Left ventricle myocardium inferior (tissue), 1 donor: ENCODE measurements at regions not wholly inside any gene's neighbourhood (a gene's known extent, or its start where the extent isn't known, plus 50 kb on each side); places are given as distances from the start of the nearest gene placed in this dataset.
"Not testable (repeated sequence)": the region's sequence is repeated elsewhere in the genome, so short reads cannot be mapped to it uniquely, and the experiment has no call there.

Experiments used
- DNase-seq: peaks from one replicate; pipeline ENCODE4 v3.0.0-alpha.2; 2020
- H3K27ac ChIP-seq: fragments of 200-600 bp; replicated peaks from 2 replicates; pipeline ENCODE4 v1.8.0; 2021
- H3K27me3 ChIP-seq: fragments of 200-600 bp; 2 replicates; pipeline ENCODE4 v1.8.0; 2021; ENCODE audit warnings: low read depth
- H3K36me3 ChIP-seq: fragments of 200-600 bp; 2 replicates; pipeline ENCODE4 v1.8.0; 2021
- H3K4me1 ChIP-seq: fragments of 200-600 bp; 2 replicates; pipeline ENCODE4 v1.8.0; 2021
- H3K4me3 ChIP-seq: fragments of 200-600 bp; 2 replicates; pipeline ENCODE4 v1.8.0; 2021; ENCODE audit warnings: mild to moderate bottlenecking, moderate library complexity
- H3K9me3 ChIP-seq: fragments of 200-600 bp; replicated peaks from 2 replicates; pipeline ENCODE4 v1.8.0; 2021
- CTCF ChIP-seq: fragments of 200-600 bp; IDR thresholded peaks from 2 replicates; pipeline ENCODE4 v1.8.0; 2021; ENCODE audit warnings: antibody characterized with exemption, mild to moderate bottlenecking, borderline replicate concordance
- intact Hi-C: fragments of 100-400 bp; cut with micrococcal nuclease; formaldehyde crosslinking; loops from one replicate; pipeline ENCODE4 v1.11.0; 2022
- donor health status: DM: no; HTN: yes; CAD: no; lungs with severe emphysema.

- no peak for DNase-seq
- TF ChIP-seq CTCF = no peak
- Histone ChIP-seq H3K27ac (no peak overlapping the region), H3K4me1 (no peaks in the 10 kb centered on the region), H3K27me3 (no peaks in the 10 kb centered on the region), H3K9me3 (peaks cover 38% of the 10 kb centered on the region), H3K4me3 (no peak overlapping the region), H3K36me3 (no peaks in the 10 kb centered on the region)
- intact Hi-C loops = no loop called here
Observed at GRCh38 chr4:62439051-62439450, 1238.9 kb downstream of the ADGRL3 start.

GRCh38 chr4:62434921-62435320 lies 1234.8 kb downstream of the ADGRL3 start:
- Histone ChIP-seq H3K36me3 (no peaks in the 10 kb centered on the region), H3K4me1 (no peaks in the 10 kb centered on the region), H3K27me3 (no peaks in the 10 kb centered on the region), H3K9me3 (peaks cover 32% of the 10 kb centered on the region), H3K4me3 (no peak overlapping the region), H3K27ac (no peak overlapping the region)
- intact Hi-C loops = no loop called here
- no peak for DNase-seq
- TF ChIP-seq CTCF = no peak

- H3K27me3 ChIP-seq, H3K36me3 ChIP-seq, H3K4me1 ChIP-seq, intact Hi-C loops, H3K4me3 ChIP-seq, H3K27ac ChIP-seq, DNase-seq: not testable (repeated sequence)
- peaks cover 30% of the 10 kb centered on the region for H3K9me3 ChIP-seq
Observed at GRCh38 chr4:62431513-62432231, 1231.5 kb downstream of the ADGRL3 start.

- intact Hi-C loops = no loop called here
- H3K9me3 ChIP-seq = peaks cover 20% of the 10 kb centered on the region
- DNase-seq = no peak
- H3K36me3 ChIP-seq = no peaks in the 10 kb centered on the region
- TF ChIP-seq CTCF = no peak
- no peaks in the 10 kb centered on the region for H3K27me3 ChIP-seq
- no peaks in the 10 kb centered on the region for H3K4me1 ChIP-seq
- no peak overlapping the region for H3K4me3 ChIP-seq
- no peak overlapping the region for H3K27ac ChIP-seq
Observed at GRCh38 chr4:62429297-62429696, 1229.2 kb downstream of the ADGRL3 start.

- Histone ChIP-seq H3K27ac (no peak overlapping the region), H3K4me1 (peaks cover 9% of the 10 kb centered on the region), H3K4me3 (no peak overlapping the region), H3K36me3 (no peaks in the 10 kb centered on the region), H3K9me3 (no peaks in the 10 kb centered on the region), H3K27me3 (no peaks in the 10 kb centered on the region)
- no peak for TF ChIP-seq CTCF
- no peak for DNase-seq
- intact Hi-C loops = no loop called here
Observed at GRCh38 chr4:62415256-62415655, 1215.1 kb downstream of the ADGRL3 start.

GRCh38 chr4:62414563-62414962 lies 1214.4 kb downstream of the ADGRL3 start:
- DNase-seq = no peak
- Histone ChIP-seq H3K4me1 (peaks cover 9% of the 10 kb centered on the region), H3K27me3 (no peaks in the 10 kb centered on the region), H3K36me3 (no peaks in the 10 kb centered on the region), H3K27ac (no peak overlapping the region), H3K4me3 (no peak overlapping the region), H3K9me3 (no peaks in the 10 kb centered on the region)
- intact Hi-C loops = no loop called here
- no peak for TF ChIP-seq CTCF
